ENCODE measurements at regions not wholly inside any gene's neighbourhood (a gene's known extent, or its start where the extent isn't known, plus 50 kb on each side); places are given as distances from the start of the nearest gene placed in this dataset.

DNA sequence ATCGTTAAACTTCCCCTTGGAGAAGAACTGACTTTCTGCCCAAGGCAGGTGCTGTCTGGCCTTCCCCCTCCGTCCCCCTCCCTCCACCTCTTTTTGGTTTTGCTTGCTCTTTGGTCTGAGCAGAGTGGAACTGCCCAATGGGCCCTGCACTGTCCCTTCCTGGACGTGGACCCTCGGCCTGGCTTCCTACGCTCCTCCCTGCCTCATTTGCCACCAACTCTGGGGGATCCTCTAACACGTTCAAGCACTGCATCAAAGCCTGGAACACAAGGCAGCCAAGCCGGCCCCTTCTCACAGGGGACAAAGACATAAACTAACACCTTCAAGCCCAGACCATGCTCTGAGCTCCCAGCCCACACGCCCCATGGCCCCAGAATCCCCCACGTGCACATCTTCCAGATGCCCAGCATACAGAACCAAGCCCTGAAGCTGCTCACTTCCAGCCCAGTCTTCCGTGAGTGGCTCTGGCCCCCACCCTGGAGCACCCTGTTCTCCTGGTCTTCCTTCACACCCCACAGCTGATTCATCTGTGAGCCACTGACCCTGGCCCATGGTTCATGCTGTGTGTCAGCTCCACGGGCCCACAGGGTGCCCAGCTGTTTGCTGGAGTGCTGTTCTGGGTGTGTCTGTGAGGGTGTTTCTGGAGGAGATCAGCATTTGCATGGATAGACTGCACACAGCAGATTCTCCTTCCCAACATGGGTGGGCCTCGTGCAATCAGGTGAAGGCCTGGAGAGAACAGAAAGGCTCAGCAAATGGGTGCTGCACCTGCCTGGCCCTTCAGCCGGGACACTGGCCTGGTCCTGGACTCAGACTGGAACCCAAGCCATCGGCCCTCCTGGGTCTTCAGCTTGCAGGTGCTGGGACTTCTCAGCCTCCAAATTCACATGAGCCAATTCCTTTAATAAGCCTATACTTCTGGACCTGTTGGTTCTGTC, 247.1 kb upstream of the SALL3 start:
- no peak for TF ChIP-seq CTCF (IDR thresholded peaks at IDR 0.05)

- TF ChIP-seq CTCF (IDR thresholded peaks at IDR 0.05) = no peak
Observed at GRCh38 chr18:78733762-78734613, 245.6 kb upstream of the SALL3 start.

GRCh38 chr18:78734614-78734945, 245.0 kb upstream of the SALL3 start:
- no peak for TF ChIP-seq CTCF (IDR thresholded peaks at IDR 0.05)

DNA sequence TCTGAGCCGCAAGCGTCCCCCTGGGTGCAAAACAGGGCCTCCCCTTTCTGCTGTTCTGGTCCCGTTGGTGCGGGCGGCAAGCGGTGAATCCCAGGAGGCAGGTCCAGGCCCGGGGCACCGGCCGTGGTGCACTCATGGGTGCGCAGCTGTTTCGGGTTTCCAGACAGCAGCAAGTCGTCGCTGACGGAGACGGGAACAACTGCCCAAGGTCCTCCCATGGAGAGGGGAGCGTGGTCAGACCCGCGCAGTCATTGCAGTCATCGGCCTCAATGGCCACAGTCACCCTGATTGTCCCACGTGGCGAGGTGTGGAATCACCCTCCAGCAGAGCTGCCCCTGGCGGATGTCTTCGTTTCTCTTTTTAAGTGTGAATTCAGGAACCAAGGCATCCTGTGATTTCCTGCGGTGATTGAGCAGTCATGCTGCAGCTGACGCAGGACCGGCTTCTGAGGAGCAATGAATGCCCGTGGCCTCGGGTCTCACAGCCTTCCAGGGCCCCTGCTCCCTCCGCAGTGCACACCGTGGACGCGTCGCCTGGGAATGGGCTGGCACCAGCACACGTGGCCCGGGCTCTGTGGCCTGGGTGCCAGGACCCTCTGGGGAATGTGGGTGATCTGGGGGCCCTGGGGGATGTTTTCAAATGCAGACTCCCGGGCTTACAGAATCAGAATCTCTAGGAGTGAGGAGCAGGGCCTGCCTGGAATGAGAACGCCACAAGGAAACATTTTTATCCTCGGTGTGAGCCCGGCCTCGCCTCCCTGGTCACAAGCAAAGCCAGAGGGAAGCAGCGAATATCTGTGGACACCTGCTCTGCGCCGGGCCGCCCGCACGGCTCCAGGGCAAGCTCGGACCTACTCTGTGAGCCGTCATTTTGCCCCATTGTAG, 244.2 kb upstream of the SALL3 start:
- TF ChIP-seq CTCF (IDR thresholded peaks at IDR 0.05) = no peak

- TF ChIP-seq CTCF (IDR thresholded peaks at IDR 0.05) = no peak
Observed at GRCh38 chr18:78736015-78736690, 243.5 kb upstream of the SALL3 start.

GRCh38 chr18:78737006-78737915, 242.4 kb upstream of the SALL3 start:
- no peak for TF ChIP-seq CTCF (IDR thresholded peaks at IDR 0.05)

Measured in LNCAP (cell line).